ENCODE measurements at regions not wholly inside any gene's neighbourhood (a gene's known extent, or its start where the extent isn't known, plus 50 kb on each side); places are given as distances from the start of the nearest gene placed in this dataset.

DNA sequence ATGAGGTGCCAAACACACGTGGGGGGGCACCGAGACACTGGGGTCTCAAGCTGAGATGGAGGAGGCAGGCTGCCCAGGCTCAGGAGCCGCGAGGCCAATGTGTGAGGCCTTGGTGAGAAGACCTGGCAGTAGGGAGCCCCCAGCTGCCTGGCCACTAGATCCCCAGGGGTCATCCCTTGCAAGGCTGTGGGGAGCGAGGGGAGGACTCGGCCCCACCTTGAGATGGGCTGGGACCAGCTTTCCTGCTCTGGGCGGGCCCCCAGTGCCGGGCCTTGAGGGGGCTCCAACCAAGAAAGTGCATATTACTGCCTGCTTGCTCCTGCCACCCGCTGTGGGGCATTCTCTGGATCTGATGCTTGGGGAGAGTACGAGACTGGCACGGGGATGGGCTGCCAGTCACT is 107.0 kb downstream of the CTTN start:
- H3K27me3 Mint-ChIP-seq (ENCODE audit: low read depth) = peaks cover 2% of the 10 kb centered on the region; the same call in 1 of the 2 replicates
- Histone ChIP-seq H2AFZ (ENCODE audit: low read length) (no peak overlapping the region), H2BK15ac (ENCODE audit: low read depth, low read length) (no peak overlapping the region), H3K9ac (ENCODE audit: extremely low read depth, insufficient read length, low read length) (no peak overlapping the region), H3K14ac (ENCODE audit: insufficient read depth, low read length) (no peak overlapping the region), H3K23me2 (ENCODE audit: insufficient read length, low read depth, low read length, poor library complexity, severe bottlenecking) (no peaks in the 10 kb centered on the region), H3K27me3 (ENCODE audit: insufficient read depth, low read length) (no peaks in the 10 kb centered on the region), H3K18ac (ENCODE audit: insufficient read length, low read depth, low read length) (no peak overlapping the region), H3K79me1 (ENCODE audit: insufficient read depth, low read depth, low read length, poor library complexity, severe bottlenecking) (no peaks in the 10 kb centered on the region), H3K9me3 (ENCODE audit: control insufficient read depth, low read depth, low read length) (no peaks in the 10 kb centered on the region), H2BK20ac (ENCODE audit: low read depth, low read length, poor library complexity, severe bottlenecking) (no peak overlapping the region), H2BK120ac (ENCODE audit: low read depth, low read length, poor library complexity, severe bottlenecking) (no peak overlapping the region), H3K23ac (ENCODE audit: insufficient read length, low read depth, low read length) (no peak overlapping the region), H3K79me2 (ENCODE audit: insufficient read depth, low read length) (no peaks in the 10 kb centered on the region), H3K27ac (ENCODE audit: insufficient read length, low read depth, low read length) (no peak overlapping the region), H2BK5ac (ENCODE audit: insufficient read length, low read length) (no peak overlapping the region), H3K56ac (ENCODE audit: insufficient read length, low read depth, low read length) (no peak overlapping the region), H3K4ac (ENCODE audit: low read depth, low read length) (no peak overlapping the region), H4K8ac (replicated peaks; ENCODE audit: insufficient read length, low read depth, low read length) (no peak overlapping the region), H2BK12ac (ENCODE audit: insufficient read length, low read depth, low read length) (no peak overlapping the region), H3K4me1 (ENCODE audit: insufficient read depth, low read length) (peaks cover 2% of the 10 kb centered on the region; the same call in 1 of the 2 replicates), H4K91ac (ENCODE audit: insufficient read length, low read depth, low read length) (no peak overlapping the region), H3K4me2 (ENCODE audit: insufficient read depth, insufficient read length, low read length) (no peak overlapping the region), H3T11ph (ENCODE audit: low read length) (no peak overlapping the region), H4K20me1 (ENCODE audit: control insufficient read depth, insufficient read depth, insufficient read length) (no peaks in the 10 kb centered on the region), H4K5ac (ENCODE audit: insufficient read length, low read depth, low read length) (no peak overlapping the region), H2AK5ac (ENCODE audit: insufficient read length, low read length) (no peak overlapping the region)
- peaks cover 0 to 2% (median 0%) of the 10 kb centered on the region in 3 experiments; a peak in 3 of 7 replicates for H3K36me3 Mint-ChIP-seq (ENCODE audit: insufficient read depth in 1 of 3, low read depth in 3 of 3)
- TF ChIP-seq, protein P1, sequence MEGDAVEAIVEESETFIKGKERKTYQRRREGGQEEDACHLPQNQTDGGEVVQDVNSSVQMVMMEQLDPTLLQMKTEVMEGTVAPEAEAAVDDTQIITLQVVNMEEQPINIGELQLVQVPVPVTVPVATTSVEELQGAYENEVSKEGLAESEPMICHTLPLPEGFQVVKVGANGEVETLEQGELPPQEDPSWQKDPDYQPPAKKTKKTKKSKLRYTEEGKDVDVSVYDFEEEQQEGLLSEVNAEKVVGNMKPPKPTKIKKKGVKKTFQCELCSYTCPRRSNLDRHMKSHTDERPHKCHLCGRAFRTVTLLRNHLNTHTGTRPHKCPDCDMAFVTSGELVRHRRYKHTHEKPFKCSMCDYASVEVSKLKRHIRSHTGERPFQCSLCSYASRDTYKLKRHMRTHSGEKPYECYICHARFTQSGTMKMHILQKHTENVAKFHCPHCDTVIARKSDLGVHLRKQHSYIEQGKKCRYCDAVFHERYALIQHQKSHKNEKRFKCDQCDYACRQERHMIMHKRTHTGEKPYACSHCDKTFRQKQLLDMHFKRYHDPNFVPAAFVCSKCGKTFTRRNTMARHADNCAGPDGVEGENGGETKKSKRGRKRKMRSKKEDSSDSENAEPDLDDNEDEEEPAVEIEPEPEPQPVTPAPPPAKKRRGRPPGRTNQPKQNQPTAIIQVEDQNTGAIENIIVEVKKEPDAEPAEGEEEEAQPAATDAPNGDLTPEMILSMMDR (conservative IDR thresholded peaks at IDR 0.05) = no peak
- no peak overlapping the region for H3K4me3 Mint-ChIP-seq
- no peak for DNase-seq
- no peaks in the 10 kb centered on the region for H3K9me3 Mint-ChIP-seq
- peak overlapping the region in 2 of 3 experiments; percentile 46 to 89; a peak in 3 of 7 replicates for H3K27ac Mint-ChIP-seq
- WGBS (ENCODE audit: extremely low coverage, insufficient read length, low lambda C conversion rate) = no CpG with 5 or more reads among the region's 11 CpGs
- peaks cover 18 to 37% of the 10 kb centered on the region in 2 experiments for H3K4me1 Mint-ChIP-seq
